Left lobe of liver (tissue), 2 donors: ENCODE measurements at regions not wholly inside any gene's neighbourhood (a gene's known extent, or its start where the extent isn't known, plus 50 kb on each side); places are given as distances from the start of the nearest gene placed in this dataset.

ENCODE experiments used
- ATAC-seq: fragments of 200-7000 bp; cut with Tn5 transposase; one replicate; pipeline ENCODE4 v1.9.1; 2020; ENCODE audit warnings: mild to moderate bottlenecking, moderate library complexity
- DNase-seq: peaks from one replicate; pipeline ENCODE4 v3.0.0-alpha.2; 2020; ENCODE audit warnings: low spot score
- donor health status: DM: no; HTN: no; CAD: no; lungs with moderate emphysema.
- donor health status: DM: no; HTN: yes; CAD: no.

DNA sequence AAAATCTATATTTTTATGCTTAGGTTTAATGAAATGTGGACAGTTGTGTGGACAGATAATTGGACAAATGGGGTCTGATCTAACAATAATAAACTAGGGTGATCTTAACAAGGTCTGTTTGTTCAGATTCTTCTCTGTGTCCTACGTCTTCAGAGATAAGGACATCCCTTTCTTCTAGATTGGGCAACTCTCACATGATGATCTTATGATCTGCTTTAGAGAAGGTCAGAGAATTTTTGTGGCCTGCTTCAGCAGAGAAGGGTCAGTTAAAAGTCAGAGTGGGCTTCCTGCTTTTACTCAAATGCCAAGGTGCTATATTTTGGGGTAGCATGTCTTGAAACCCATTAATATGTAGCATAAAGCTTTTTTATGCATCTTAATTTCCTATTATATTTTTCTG is 63.8 kb upstream of the RGMB start:
- DNase-seq = no peak

DNA sequence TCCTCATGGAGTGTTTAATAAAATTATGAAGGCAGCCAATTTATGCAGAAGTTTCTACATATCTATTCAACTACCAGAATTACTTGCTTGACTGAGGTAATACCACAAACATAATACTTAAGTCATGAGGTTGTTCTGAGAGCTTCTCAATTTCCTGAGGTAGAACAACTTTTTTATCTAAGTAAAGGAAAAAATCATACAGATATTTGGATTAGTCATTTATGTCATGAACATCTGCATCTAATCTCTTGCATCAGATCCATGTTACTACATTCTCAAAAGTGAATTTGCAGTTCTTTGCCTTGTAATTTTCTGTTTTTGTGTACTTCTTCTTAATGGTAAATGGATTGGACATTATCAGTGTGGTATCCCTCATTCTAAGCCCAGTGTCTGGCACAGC is 60.4 kb upstream of the RGMB start:
- DNase-seq (no peak), ATAC-seq (no peak)

More for the DNA sequence above, 63.8 kb upstream of the RGMB start:
- ATAC-seq = no peak

DNA sequence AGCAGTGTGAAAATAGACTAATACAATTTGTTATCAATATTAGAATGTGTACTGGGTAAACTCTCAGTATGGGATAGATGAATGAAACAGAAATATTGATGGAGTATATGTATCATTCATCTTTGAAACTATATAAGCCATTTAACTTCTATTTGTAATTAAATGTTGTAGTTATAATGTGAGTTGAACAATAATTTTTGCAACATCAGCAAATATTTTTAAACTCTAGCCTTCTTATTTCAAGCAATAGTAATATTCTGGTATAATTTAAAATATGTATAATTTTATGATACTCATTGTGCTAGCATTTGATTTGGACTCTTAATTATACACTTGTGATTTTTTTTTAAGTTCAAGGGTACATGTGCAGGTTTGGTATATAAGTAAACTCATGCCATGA is 59.6 kb upstream of the RGMB start:
- ATAC-seq (no peak), DNase-seq (no peak)

DNA sequence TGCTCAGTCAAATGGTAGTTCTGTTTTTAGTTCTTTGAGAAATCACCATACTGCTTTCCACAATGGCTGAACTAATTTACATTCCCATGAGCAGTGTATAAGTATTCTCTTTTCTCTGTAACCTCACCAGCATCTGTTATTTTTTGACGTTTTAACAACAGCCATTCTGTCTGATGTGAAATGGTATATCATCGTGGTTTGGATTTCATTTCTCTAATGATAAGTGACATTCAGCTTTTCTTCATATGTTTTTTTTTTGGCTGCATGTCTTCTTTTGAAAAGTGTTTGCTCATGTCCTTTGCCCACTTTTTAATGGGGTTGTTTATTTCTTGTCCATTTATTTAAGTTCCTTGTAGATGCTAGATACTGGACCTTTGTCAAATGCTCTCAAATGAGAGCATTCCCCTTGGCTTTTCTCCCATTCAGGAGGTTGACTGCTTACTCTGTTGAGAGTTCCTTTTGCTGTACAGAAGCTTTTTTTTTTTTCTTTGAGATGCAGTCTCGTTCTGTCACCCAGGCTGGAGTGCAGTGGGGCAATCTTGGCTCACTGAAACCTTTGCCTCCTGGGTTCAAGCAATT is 58.7 kb upstream of the RGMB start:
- DNase-seq (no peak), ATAC-seq (no peak)

DNA sequence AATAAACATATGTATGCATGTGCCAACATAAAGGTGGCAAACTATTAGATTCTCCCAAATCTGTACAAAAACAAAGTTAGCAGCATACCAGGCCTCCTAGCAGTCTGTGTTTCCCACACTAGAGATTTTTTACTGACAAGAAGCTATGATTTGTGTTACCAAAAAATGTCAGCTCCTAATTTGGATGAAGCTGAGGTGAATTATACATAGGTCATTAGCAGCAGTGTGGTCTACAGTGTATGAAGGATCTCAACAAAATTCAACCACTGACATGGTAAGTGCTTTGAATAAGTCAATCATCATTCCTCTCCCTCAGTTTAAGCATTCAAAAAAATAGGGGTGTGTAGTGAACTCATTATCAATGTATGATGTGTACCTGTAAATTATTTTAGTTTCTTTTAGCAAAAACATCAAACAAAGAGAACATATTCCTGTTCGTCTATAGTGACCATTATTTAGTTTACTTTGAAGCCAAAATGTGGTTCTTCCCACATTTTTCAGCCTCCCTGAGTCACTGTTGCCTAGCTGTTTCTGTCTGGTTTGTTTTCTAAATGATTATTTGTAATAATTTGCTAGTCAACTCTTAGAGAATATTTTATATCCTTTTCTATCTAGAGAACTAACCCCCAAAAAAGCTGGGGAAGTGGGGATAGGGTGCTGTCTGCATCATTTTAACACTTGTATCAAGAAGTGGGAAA is 52.1 kb upstream of the RGMB start:
- no peak for DNase-seq
- no peak for ATAC-seq

DNA sequence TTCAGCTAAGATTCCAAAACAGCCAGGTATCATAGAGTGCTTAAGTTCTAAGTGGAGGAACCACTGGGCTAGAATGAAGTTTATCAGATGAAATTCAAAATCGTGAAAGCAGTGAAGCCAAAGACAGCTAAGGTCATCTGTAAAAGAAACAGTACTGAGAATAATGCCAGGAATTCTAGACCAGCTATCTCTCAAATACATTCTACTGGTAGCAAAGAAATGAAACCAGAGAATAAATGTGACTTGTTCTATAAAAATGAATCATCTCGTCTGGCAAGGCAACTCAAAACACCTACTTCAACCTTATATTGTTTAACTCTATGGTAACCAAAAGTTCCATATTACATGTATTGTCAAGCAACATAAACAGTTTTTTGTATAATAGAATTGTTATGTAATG is 51.3 kb upstream of the RGMB start:
- DNase-seq (no peak), ATAC-seq (no peak)

DNA sequence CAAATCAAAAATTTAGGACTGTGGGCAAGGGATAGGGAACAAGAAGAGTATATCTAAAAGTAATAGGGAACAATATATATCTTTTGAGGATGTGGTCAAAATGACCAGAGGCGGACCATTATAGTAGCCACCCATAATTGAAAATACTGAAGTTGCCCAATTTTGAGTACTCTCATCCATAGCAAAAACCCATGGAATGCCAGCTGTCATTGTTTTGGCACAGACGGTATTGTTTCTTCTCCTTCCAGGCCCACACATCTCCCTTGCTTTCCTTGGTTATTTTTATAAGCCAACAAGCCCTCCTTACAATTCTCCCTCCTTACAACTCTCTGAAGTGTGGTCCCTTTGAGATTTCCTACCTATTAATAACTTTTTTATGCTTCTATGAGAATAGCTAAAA is 50.4 kb upstream of the RGMB start:
- DNase-seq (no peak), ATAC-seq (no peak)
